H1 (cell line): ENCODE measurements at regions not wholly inside any gene's neighbourhood (a gene's known extent, or its start where the extent isn't known, plus 50 kb on each side); places are given as distances from the start of the nearest gene placed in this dataset.

Experiments used
- CTCF ChIA-PET: fragments of 300-600 bp; sonication (Branson Sonifier 250); formaldehyde crosslinking; loops from one replicate; lab custom pipeline; 2021; ENCODE audit not compliant: partially characterized antibody; lab: Charles Lee
- POLR2A ChIA-PET: fragments of 300-600 bp; sonication (Branson Sonifier 250); formaldehyde crosslinking; loops from one replicate; lab custom pipeline; 2021; ENCODE audit warnings: inconsistent platforms; ENCODE audit not compliant: partially characterized antibody; lab: Charles Lee
- DNase-seq, 2 experiments: peaks; one replicate each; pipeline versions ENCODE4 v3.0.0 to v3.0.0-alpha.2; 2010 to 2022; ENCODE audit warnings: low spot score in 2 of 2, low read depth in 1 of 2, mixed read lengths in 1 of 2
- FAIRE-seq: peaks from 2 replicates; lab custom pipeline; 2011; peaks lifted over from hg19 to GRCh38; lab: Jason Lieb, UNC
- H2AFZ ChIP-seq: 2 replicates; pipeline ENCODE4 v1.8.1; 2012; ENCODE audit warnings: low read length, inconsistent platforms
- H2AK5ac ChIP-seq: 2 replicates; pipeline ENCODE4 v1.6.1; 2013; ENCODE audit warnings: low read depth, low read length
- H2BK120ac ChIP-seq: replicated peaks from 2 replicates; pipeline ENCODE3; 2013; ENCODE audit warnings: low read depth, low read length, inconsistent platforms
- H2BK12ac ChIP-seq: 2 replicates; pipeline ENCODE4 v1.6.1; 2013; ENCODE audit warnings: low read depth, low read length
- H2BK15ac ChIP-seq: 2 replicates; pipeline ENCODE4 v1.6.1; 2013; ENCODE audit warnings: low read length
- H2BK20ac ChIP-seq: 2 replicates; pipeline ENCODE4 v1.6.1; 2013; ENCODE audit warnings: low read length
- H2BK5ac ChIP-seq: 2 replicates; pipeline ENCODE4 v1.6.1; 2013; ENCODE audit warnings: low read depth, low read length
- H3K14ac ChIP-seq: 2 replicates; pipeline ENCODE4 v1.6.1; 2013; ENCODE audit warnings: inconsistent platforms; ENCODE audit not compliant: insufficient read length
- H3K18ac ChIP-seq: 2 replicates; pipeline ENCODE4 v1.6.1; 2013; ENCODE audit warnings: low read length; ENCODE audit errors: extremely low read depth
- H3K23ac ChIP-seq: 2 replicates; pipeline ENCODE4 v1.6.1; 2013; ENCODE audit warnings: inconsistent platforms; ENCODE audit not compliant: insufficient read length
- H3K23me2 ChIP-seq: 2 replicates; pipeline ENCODE4 v1.6.1; 2013; ENCODE audit warnings: low read depth, low read length
- H3K27ac ChIP-seq: 2 replicates; pipeline ENCODE4 v1.6.1; 2011; ENCODE audit warnings: low read depth, low read length, inconsistent platforms
- H3K27me3 ChIP-seq, 4 experiments: replicated peaks in 1 of 4; 1 replicate in 1 of 4; 2 replicates in 3 of 4; pipeline versions ENCODE4 v1.6.1 to v1.8.1; 2011 to 2013; ENCODE audit warnings: low read length in 3 of 4, mild to moderate bottlenecking in 3 of 4, inconsistent platforms in 2 of 4, mixed read lengths in 2 of 4, moderate library complexity in 1 of 4; ENCODE audit not compliant: control insufficient read depth in 3 of 4, insufficient read depth in 3 of 4; ENCODE audit errors: extremely low read depth in 1 of 4
- H3K36me3 ChIP-seq, 4 experiments: 2 replicates each; pipeline versions ENCODE4 v1.6.1 to v1.8.1; 2011 to 2013; ENCODE audit warnings: mild to moderate bottlenecking in 4 of 4, low read length in 3 of 4, moderate library complexity in 2 of 4, control low read depth in 1 of 4, inconsistent platforms in 1 of 4; ENCODE audit not compliant: insufficient read depth in 4 of 4, control insufficient read depth in 2 of 4
- H3K4ac ChIP-seq: replicated peaks from 2 replicates; pipeline ENCODE3; 2013; ENCODE audit warnings: low read length, low read depth, mixed read lengths, inconsistent platforms; ENCODE audit not compliant: insufficient read length
- H3K4me1 ChIP-seq, 4 experiments: replicated peaks in 1 of 4; 1 replicate in 1 of 4; 2 replicates in 3 of 4; pipeline versions ENCODE4 v1.6.1 to v1.8.1; 2011 to 2013; ENCODE audit warnings: low read length in 3 of 4, inconsistent platforms in 2 of 4, mixed read lengths in 1 of 4; ENCODE audit not compliant: insufficient read depth in 4 of 4, control insufficient read depth in 3 of 4
- H3K4me2 ChIP-seq, 2 experiments: 2 replicates each; pipeline versions ENCODE4 v1.6.1 to v1.8.1; 2011 to 2013; ENCODE audit warnings: low read depth in 2 of 2, low read length in 2 of 2, control low read depth in 1 of 2, inconsistent platforms in 1 of 2, mild to moderate bottlenecking in 1 of 2; ENCODE audit not compliant: insufficient read depth in 1 of 2
- H3K4me3 ChIP-seq, 4 experiments: fragments of 200-600, 300-600 bp in 1 of 4; sonication (generic), shearing (Covaris generic), sonication (Bioruptor Twin) in 1 of 4; 2 replicates each; pipeline versions ENCODE4 v1.5.1 to v1.8.1; 2011 to 2016; ENCODE audit warnings: low read length in 4 of 4, low read depth in 3 of 4, control low read depth in 2 of 4, inconsistent platforms in 2 of 4, mild to moderate bottlenecking in 2 of 4, mixed read lengths in 1 of 4, moderate library complexity in 1 of 4; ENCODE audit not compliant: insufficient read depth in 2 of 4; ENCODE audit errors: extremely low read depth in 1 of 4
- H3K56ac ChIP-seq: replicated peaks from 2 replicates; pipeline ENCODE3; 2013; ENCODE audit warnings: low read depth, mild to moderate bottlenecking, mixed read lengths, low read length, inconsistent platforms; ENCODE audit not compliant: insufficient read length
- H3K79me1 ChIP-seq: 2 replicates; pipeline ENCODE4 v1.6.1; 2013; ENCODE audit warnings: low read depth, low read length, control low read depth
- H3K79me2 ChIP-seq, 2 experiments: 2 replicates each; pipeline versions ENCODE4 v1.6.1 to v1.8.1; 2012 to 2013; ENCODE audit warnings: low read length in 2 of 2, mild to moderate bottlenecking in 2 of 2, inconsistent platforms in 1 of 2; ENCODE audit not compliant: insufficient read depth in 2 of 2, control insufficient read depth in 1 of 2
- H3K9ac ChIP-seq, 4 experiments: replicated peaks in 1 of 4; 1 replicate in 1 of 4; 2 replicates in 3 of 4; pipeline versions ENCODE4 v1.6.1 to v1.8.1; 2011 to 2013; ENCODE audit warnings: low read depth in 3 of 4, low read length in 3 of 4, control low read depth in 2 of 4, mild to moderate bottlenecking in 2 of 4, moderate library complexity in 2 of 4, inconsistent platforms in 1 of 4; ENCODE audit errors: extremely low read depth in 1 of 4
- H3K9me3 ChIP-seq, 2 experiments: 2 replicates each; pipeline versions ENCODE4 v1.6.1 to v1.8.1; 2012 to 2013; ENCODE audit warnings: mild to moderate bottlenecking in 2 of 2, moderate library complexity in 2 of 2, control low read depth in 1 of 2, inconsistent platforms in 1 of 2, low read depth in 1 of 2, low read length in 1 of 2, mixed read lengths in 1 of 2; ENCODE audit not compliant: insufficient read depth in 2 of 2
- H4K20me1 ChIP-seq, 2 experiments: replicated peaks in 1 of 2; 2 replicates each; pipeline versions ENCODE3 to v1.8.1; 2011 to 2013; ENCODE audit warnings: inconsistent platforms in 2 of 2, low read length in 2 of 2, mild to moderate bottlenecking in 1 of 2; ENCODE audit not compliant: insufficient read depth in 2 of 2, control insufficient read depth in 1 of 2
- H4K5ac ChIP-seq: 2 replicates; pipeline ENCODE4 v1.6.1; 2013; ENCODE audit warnings: low read length, low read depth, mixed read lengths, inconsistent platforms; ENCODE audit not compliant: insufficient read length
- H4K8ac ChIP-seq: 2 replicates; pipeline ENCODE4 v1.8.0; 2013; ENCODE audit warnings: mild to moderate bottlenecking, moderate library complexity, low read length, inconsistent platforms; ENCODE audit not compliant: insufficient read depth; ENCODE audit errors: extremely low read depth
- H4K91ac ChIP-seq: replicated peaks from 2 replicates; pipeline ENCODE3; 2013; ENCODE audit warnings: low read length, mixed read lengths, inconsistent platforms; ENCODE audit not compliant: insufficient read length
- WGBS, 2 experiments: shearing (Covaris generic) in 1 of 2; methylation state at CpG; one replicate each; pipeline versions ENCODE4 v1.1.6 to v1.1.7; 2013 to 2015; ENCODE audit warnings: low lambda C conversion rate in 2 of 2, mixed read lengths in 2 of 2, inconsistent platforms in 1 of 2, low coverage in 1 of 2, missing lambda C conversion rate in 1 of 2; ENCODE audit not compliant: insufficient replicate concordance in 2 of 2, insufficient coverage in 1 of 2, insufficient read length in 1 of 2; ENCODE audit errors: extremely low coverage in 1 of 2, missing lambda C conversion rate in 1 of 2; 5-methylcytosine and 5-hydroxymethylcytosine counted together

DNA sequence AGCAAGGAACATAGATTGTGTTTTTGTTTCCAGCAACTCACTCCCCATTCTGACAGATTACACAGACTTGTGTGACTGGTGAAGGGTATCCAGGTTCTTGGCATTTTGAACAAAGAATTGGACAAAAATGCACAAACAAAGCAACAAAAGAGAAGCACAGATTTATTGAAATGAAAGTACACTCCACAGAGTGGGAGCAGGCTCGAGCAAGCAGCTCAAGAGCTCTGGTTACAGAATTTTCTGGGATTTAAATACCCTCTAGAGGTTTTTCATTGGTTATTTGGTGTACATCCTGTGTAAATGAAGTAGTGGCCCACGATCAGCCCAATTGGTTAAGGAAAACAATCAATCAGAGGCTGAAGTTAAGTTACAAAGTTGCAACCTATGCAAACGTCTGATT is 155.0 kb upstream of the JADE1 start:
- Histone ChIP-seq H2BK15ac (no peak overlapping the region), H3K4me1 (peaks cover 0 to 4% (median under 1%) of the 10 kb centered on the region in 4 experiments; a peak in 2 of 7 replicates), H3K79me2 (no peaks in the 10 kb centered on the region), H2BK120ac (no peak overlapping the region), H3K23ac (no peak overlapping the region), H2BK5ac (peak overlapping the region; percentile 0; the same call in 1 of the 2 replicates), H3K4ac (no peak overlapping the region), H3K9me3 (peaks cover 8 to 13% of the 10 kb centered on the region in 2 experiments; a peak in 2 of 4 replicates), H2BK20ac (peak overlapping the region; percentile 62; the same call in 1 of the 2 replicates), H3K18ac (no peak overlapping the region), H3K4me2 (no peak overlapping the region), H2AFZ (no peak overlapping the region), H4K5ac (no peak overlapping the region), H3K14ac (no peak overlapping the region), H3K56ac (no peak overlapping the region), H4K8ac (no peak overlapping the region), H3K36me3 (peaks cover 0 to 3% (median 0%) of the 10 kb centered on the region in 4 experiments; a peak in 2 of 8 replicates), H3K27me3 (no peaks in the 10 kb centered on the region), H3K23me2 (no peaks in the 10 kb centered on the region), H3K79me1 (no peaks in the 10 kb centered on the region), H2AK5ac (no peak overlapping the region), H2BK12ac (no peak overlapping the region), H3K4me3 (no peak overlapping the region), H4K91ac (no peak overlapping the region), H3K9ac (no peak overlapping the region), H3K27ac (no peak overlapping the region), H4K20me1 (no peaks in the 10 kb centered on the region)
- no peak for FAIRE-seq
- ChIA-PET CTCF (interaction anchor here (0.8 to 1.3 kb wide), 6 partner anchors 30 to 333 kb away, joined by 3 to 4 read pairs (median 3); partner anchors contain the start of gene JADE1), POLR2A (interaction anchor here (1.6 to 2.2 kb wide), 2 partner anchors 18 to 158 kb away, joined by 4 to 9 read pairs; no protein-coding TSS in a partner anchor)
- DNase-seq: no peak
- WGBS, 2 experiments: 91% methylated on average over 3 of the region's 3 CpGs; no CpG with 5 or more reads in 1 of the 2 experiments
